HG03097 (cell line): ENCODE measurements at regions not wholly inside any gene's neighbourhood (a gene's known extent, or its start where the extent isn't known, plus 50 kb on each side); places are given as distances from the start of the nearest gene placed in this dataset.

Experiments used
- ATAC-seq: cut with Tn5 transposase; IDR thresholded peaks from one replicate; pipeline ENCODE4 v1.9.1; 2021; ENCODE audit not compliant: unreplicated experiment, low FRiP score

GRCh38 chr3:152710549-152710948 lies 124.4 kb upstream of the P2RY1 start:
- ATAC-seq, result no peak

GRCh38 chr3:152713989-152714388 lies 120.9 kb upstream of the P2RY1 start:
- ATAC-seq, result no peak

DNA sequence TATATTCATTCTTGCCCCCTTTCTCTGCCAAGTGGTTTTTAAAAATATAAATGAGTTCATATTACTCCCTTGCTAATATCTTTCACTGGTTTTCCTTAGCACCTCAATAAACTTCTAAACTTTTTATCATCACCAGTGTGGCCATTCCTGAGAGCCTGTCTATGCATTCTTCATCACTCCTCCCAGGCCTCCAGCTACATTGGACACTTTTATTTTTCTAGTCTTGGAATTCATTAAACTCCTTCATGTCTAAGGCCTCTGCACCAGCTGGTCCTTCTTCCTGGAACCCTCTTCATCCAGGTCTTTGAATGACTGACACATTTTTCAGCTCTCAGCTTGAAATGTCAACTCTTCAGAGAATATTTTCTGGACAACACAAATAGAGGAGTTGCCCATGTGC lies 120.4 kb upstream of the P2RY1 start:
- no peak for ATAC-seq

- no peak for ATAC-seq
Observed at GRCh38 chr3:152717252-152717651, 117.7 kb upstream of the P2RY1 start.

DNA sequence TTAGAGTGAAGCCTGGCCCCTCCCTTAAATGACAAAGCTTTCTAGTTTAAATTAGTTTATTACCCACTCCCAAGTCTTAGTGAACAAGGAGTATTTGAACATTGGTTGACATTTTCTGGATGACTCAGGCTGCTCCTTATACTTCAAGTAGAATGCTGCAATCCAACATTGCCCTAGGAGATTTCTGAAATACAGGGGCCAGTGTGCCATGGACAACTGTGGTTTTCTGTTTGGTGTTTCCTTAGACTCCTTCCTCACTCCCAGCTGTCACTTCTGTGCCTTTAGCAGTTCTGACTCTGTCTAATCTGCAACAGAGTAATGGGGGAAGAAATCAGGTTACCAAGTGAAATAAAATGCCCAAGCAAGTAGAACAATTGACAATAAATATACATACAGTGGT lies 116.1 kb upstream of the P2RY1 start:
- no peak for ATAC-seq

GRCh38 chr3:152719264-152719663 lies 115.7 kb upstream of the P2RY1 start:
- ATAC-seq, result no peak

GRCh38 chr3:152720951-152721718 lies 113.8 kb upstream of the P2RY1 start:
- no peak for ATAC-seq

DNA sequence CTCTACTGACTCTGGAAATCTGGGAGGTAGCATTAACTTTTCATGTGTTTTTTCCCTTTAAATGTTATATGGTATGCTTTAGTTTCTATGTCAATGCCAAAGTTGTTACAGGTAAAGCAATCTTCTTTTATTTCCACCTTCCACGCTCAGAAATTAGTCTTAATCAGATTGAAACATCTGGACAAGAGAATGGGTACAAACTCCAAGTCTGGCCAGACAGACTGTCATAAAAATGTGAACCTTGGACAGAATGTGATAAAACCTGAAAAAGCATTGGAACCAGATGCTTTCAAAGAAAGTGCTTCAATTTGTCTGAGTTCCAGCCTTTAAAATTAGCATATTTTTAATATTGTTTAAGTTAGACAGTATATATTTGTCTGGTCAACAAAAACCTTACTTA lies 110.7 kb upstream of the P2RY1 start:
- no peak for ATAC-seq

- no peak for ATAC-seq
Observed at GRCh38 chr3:152728231-152728980, 106.5 kb upstream of the P2RY1 start.

DNA sequence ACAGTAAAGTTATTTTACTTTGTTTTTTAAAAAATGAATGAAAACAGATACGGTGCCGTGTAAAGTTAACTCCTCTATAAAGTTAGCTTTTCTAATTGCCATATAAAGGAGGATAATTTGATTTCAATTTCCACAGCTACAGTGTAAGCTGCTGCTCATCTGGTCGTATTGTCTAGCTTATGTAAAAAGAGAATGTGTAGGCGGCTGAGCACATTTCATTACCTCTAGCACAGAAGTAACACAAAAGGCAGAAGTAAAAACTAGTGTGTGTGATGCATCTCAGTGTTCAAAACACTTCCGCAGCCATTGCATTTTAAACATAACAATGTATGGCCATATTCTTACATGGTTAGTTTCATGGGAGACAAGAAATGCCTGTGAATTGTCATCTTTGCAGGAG lies 105.0 kb upstream of the P2RY1 start:
- no peak for ATAC-seq

DNA sequence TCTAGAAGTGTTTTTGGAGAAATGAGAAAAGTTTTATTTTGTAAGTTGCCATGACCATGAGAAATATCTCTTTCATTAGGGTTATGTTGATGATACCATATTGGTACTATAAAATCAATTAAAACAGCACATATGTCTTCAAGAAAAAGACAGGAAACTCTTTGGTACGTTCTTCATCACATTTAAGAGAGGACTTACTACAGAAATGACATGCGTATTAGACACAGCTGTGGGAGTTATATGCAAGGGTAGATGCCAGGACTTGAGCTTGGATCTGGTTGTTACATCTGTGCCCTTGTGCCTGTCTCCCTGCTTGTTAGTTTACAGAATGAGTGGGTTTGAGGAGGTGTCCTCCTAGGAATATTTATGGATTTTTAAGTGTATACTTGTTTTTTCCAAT lies 103.4 kb upstream of the P2RY1 start:
- no peak for ATAC-seq

DNA sequence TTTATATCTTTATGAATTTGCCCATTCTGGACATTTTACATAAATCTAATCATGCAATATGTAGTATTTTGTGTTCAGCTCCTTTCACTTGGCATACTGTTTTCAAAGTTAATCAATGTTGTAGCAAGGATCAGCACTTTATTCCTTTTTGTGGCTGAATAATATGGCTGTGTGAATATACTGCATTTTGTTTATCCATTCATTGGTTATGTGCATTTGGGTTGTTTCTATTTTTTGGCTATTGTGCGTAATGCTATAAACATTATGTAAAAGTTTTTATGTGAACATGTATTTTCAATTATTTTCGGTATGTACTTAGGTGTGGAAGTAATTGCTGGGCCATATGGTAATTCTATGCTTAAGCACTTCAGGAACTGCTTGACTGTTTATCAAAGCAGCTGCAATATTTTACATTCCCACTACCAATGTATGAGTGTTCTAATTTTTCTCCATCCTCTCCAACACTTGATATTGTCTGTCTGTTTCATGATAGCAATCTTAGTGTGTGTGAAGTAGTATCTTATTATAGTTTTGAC lies 101.3 kb upstream of the P2RY1 start:
- no peak for ATAC-seq

DNA sequence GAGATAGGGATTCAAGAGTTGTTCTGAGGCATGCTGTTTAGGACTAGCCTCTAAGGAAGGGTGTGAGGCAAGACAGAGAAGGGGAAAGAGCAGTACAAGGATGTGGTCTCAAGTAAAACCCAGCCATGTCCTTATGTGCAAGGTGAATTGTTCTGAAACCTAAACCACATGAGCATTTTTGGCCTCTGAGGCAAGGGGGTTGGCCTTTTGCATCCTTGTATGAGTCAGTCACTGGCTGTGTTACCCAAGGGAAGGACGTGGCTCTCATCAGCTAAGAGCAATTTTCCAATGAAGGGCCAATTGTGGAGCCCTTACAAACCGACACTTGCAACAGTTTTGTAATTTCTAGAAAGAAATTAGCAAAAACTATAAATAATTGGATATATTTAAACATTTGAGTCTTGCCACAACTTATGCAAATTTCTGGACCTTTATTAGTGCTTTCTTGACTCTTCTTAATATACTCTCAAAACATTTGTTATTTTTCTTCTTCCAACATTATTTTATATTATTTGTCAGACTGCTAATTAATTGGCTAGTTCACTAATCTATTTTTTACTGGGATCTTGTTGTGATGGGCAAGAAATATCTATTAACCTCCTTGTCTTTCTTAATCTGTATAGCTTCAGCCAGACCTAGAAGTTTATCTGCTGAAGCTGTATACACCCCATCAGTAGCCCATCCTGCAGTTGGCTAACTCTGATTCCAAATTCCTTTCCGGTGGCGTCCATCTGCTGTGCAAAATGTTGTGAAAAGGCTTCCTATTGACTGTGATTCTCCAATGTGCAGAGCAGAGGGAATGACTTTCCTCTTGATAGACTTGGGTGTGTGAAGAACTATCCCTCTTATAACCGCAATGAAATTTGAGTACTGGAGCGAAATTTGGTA lies 97.7 kb upstream of the P2RY1 start:
- peak; percentile 99 for ATAC-seq

DNA sequence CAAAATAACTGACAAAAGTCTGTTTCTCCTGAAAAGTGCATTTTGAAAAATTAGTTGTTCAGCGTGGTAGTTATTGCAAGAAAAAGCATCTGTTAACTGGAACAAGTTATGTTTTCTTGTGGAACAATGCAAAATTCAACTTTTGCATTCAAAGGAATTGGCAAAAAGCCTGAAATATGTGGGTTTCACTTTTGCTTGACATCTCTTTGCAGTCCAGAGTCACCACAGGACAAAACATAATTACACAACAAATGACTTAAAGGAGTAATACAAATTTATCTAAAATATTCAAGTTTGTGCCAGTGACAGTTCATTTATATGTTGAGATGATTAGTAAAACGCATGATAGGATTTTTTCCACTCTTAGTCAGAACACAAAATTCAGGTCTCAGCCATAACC lies 96.3 kb upstream of the P2RY1 start:
- no peak for ATAC-seq

GRCh38 chr3:152742368-152743347 lies 92.3 kb upstream of the P2RY1 start:
- ATAC-seq, result no peak

DNA sequence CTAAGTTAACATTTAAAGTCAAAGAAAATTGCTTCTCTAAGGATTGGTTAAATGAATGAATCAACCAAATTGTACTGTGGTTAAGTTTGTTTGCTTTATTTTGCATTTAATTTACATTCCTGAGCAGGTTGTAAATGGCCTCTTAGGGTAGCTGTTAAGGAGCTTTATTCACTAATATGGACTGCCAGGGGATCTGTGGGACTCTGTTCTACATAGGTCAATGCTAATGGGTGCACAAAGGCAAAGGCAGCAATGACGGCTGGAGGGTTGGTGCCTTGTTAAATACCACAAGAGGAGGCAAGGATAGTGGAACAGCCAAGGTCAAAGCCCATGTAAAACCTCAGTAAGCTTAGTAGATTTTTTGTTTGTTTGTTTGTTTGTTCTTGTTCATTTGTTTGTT lies 89.3 kb upstream of the P2RY1 start:
- no peak for ATAC-seq

GRCh38 chr3:152754303-152754702 lies 80.6 kb upstream of the P2RY1 start:
- no peak for ATAC-seq

DNA sequence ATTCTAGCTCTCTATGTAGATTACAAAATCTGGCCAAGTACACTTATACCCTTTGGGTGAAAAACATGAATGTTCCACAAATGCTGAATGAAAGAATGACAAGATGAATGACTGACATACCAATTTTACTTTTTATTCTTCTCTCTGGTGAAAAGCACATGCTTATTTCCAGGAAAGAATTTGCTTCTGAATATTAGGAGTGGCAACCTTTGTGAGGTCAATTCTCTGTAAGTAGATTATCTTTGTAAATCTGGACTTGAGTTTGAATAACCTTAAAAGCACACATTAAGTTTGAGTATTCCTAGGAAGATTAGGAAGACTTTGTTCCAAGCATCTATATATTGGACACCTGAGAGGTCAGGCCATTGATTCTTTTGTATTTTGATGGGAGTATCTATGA lies 78.1 kb upstream of the P2RY1 start:
- no peak for ATAC-seq

GRCh38 chr3:152760024-152760563 lies 74.8 kb upstream of the P2RY1 start:
- ATAC-seq, result no peak

DNA sequence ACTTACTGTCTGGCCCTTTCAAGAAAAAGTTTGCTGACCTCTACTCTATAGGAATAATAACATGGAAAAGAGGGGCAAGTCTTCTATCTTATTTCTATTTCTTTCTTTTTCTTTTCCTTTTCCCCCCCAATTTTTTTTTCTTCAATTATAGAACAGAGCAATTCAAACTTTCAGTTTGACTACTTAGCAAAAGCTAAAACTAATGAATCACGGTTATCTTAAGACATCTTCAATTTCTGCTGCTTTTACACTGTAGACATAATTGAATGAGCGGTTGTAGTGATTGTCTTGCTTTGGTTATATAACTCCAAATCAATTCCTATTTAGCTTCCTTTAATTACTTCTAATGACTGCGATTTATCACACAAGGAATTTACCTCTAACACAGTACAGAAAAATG lies 74.3 kb upstream of the P2RY1 start:
- no peak for ATAC-seq
